ENCODE measurements at regions not wholly inside any gene's neighbourhood (a gene's known extent, or its start where the extent isn't known, plus 50 kb on each side); places are given as distances from the start of the nearest gene placed in this dataset.

DNA sequence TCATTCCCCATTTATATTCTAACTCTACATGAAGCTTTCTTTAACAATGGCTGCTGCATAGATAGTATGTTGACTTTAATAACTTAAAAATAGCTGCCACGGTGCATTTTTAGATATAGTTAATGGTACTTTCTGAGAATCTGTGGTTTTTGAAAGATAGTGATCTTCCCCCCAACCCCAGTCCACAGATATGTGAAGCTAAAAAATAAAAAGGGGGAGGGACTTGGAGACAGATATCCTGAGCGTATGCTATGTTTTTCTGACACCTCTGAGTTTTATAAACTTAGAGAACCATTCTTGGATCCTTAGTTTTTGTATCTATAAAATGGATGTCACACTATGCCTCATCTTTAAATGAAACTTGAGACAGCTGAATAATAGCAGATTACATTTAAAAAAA is 120.5 kb downstream of the SNX18 start:
- TF ChIP-seq, protein P1, sequence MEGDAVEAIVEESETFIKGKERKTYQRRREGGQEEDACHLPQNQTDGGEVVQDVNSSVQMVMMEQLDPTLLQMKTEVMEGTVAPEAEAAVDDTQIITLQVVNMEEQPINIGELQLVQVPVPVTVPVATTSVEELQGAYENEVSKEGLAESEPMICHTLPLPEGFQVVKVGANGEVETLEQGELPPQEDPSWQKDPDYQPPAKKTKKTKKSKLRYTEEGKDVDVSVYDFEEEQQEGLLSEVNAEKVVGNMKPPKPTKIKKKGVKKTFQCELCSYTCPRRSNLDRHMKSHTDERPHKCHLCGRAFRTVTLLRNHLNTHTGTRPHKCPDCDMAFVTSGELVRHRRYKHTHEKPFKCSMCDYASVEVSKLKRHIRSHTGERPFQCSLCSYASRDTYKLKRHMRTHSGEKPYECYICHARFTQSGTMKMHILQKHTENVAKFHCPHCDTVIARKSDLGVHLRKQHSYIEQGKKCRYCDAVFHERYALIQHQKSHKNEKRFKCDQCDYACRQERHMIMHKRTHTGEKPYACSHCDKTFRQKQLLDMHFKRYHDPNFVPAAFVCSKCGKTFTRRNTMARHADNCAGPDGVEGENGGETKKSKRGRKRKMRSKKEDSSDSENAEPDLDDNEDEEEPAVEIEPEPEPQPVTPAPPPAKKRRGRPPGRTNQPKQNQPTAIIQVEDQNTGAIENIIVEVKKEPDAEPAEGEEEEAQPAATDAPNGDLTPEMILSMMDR (optimal IDR thresholded peaks at IDR 0.05 in 1 of 3, IDR thresholded peaks at IDR 0.05 in 1 of 3, conservative IDR thresholded peaks at IDR 0.05 in 1 of 3; ENCODE audit: extremely low read depth in 1 of 3, insufficient read depth in 2 of 3, low read length in 3 of 3), result no peak
- no peak for TF ChIP-seq EZH2 (IDR thresholded peaks at IDR 0.05; ENCODE audit: low read length)

Data from keratinocyte (primary cell).